GM23338 (cell line): ENCODE measurements at regions not wholly inside any gene's neighbourhood (a gene's known extent, or its start where the extent isn't known, plus 50 kb on each side); places are given as distances from the start of the nearest gene placed in this dataset.
A peak's percentile ranks its signal among the peaks of the same experiment; 100 is the strongest.

Source experiments
- ATAC-seq: fragments of 200-7000 bp; cut with Tn5 transposase; 3 replicates; pipeline ENCODE4 v1.9.1; 2020
- DNase-seq: peaks from one replicate; pipeline ENCODE4 v3.0.0-alpha.2; 2015; ENCODE audit warnings: low spot score
- H2AFZ ChIP-seq: fragments of 200-600 bp; sonication (generic); 2 replicates; pipeline ENCODE4 v1.8.0; 2016; ENCODE audit warnings: antibody characterized with exemption, mild to moderate bottlenecking, moderate library complexity
- H3F3A ChIP-seq: fragments of 200-600 bp; sonication (generic); replicated peaks from 2 replicates; pipeline ENCODE4 v1.8.0; 2017; ENCODE audit warnings: antibody characterized with exemption, mixed run types, low read depth
- H3K27ac ChIP-seq: fragments of 200-600 bp; sonication (generic); 2 replicates; pipeline ENCODE4 v1.6.1; 2016; ENCODE audit warnings: low read depth
- H3K27me3 ChIP-seq: fragments of 200-600 bp; sonication (generic); 2 replicates; pipeline ENCODE4 v1.8.0; 2016; ENCODE audit warnings: mild to moderate bottlenecking, mixed run types, moderate library complexity; ENCODE audit not compliant: insufficient read depth
- H3K36me3 ChIP-seq: fragments of 200-600 bp; sonication (generic); 2 replicates; pipeline ENCODE4 v1.8.0; 2016; ENCODE audit warnings: mild to moderate bottlenecking; ENCODE audit not compliant: insufficient read depth
- H3K4me1 ChIP-seq: fragments of 200-600 bp; sonication (generic); 2 replicates; pipeline ENCODE4 v1.8.0; 2016; ENCODE audit warnings: mild to moderate bottlenecking, moderate library complexity; ENCODE audit not compliant: insufficient read depth
- H3K4me2 ChIP-seq: fragments of 200-600 bp; sonication (generic); 2 replicates; pipeline ENCODE4 v1.7.1; 2017; ENCODE audit warnings: mixed run types
- H3K4me3 ChIP-seq: fragments of 200-600 bp; sonication (generic); 2 replicates; pipeline ENCODE4 v1.6.1; 2016; ENCODE audit warnings: mixed run types
- H3K79me2 ChIP-seq: fragments of 200-600 bp; sonication (generic); replicated peaks from 2 replicates; pipeline ENCODE4 v1.8.0; 2017; ENCODE audit warnings: mild to moderate bottlenecking; ENCODE audit not compliant: insufficient read depth
- H3K9me2 ChIP-seq: fragments of 200-600 bp; sonication (generic); 2 replicates; pipeline ENCODE4 v1.8.0; 2017; ENCODE audit not compliant: insufficient read depth
- H4K20me1 ChIP-seq: fragments of 200-600 bp; sonication (generic); replicated peaks from 2 replicates; pipeline ENCODE4 v1.8.0; 2017; ENCODE audit warnings: mild to moderate bottlenecking; ENCODE audit not compliant: insufficient read depth
- H3K27ac Mint-ChIP-seq: 2 replicates; pipeline ENCODE4 v1.8.0; 2020; ENCODE audit warnings: inconsistent platforms, mild to moderate bottlenecking, moderate library complexity, mixed read lengths
- H3K27me3 Mint-ChIP-seq: 3 replicates; pipeline ENCODE4 v1.8.0; 2022; ENCODE audit warnings: low read depth, mild to moderate bottlenecking, moderate library complexity, mixed read lengths, inconsistent platforms; ENCODE audit not compliant: insufficient read depth, poor library complexity
- H3K36me3 Mint-ChIP-seq: 3 replicates; pipeline ENCODE4 v1.8.0; 2021; ENCODE audit warnings: low read depth, mild to moderate bottlenecking, inconsistent platforms, moderate library complexity, mixed read lengths
- H3K4me1 Mint-ChIP-seq: 3 replicates; pipeline ENCODE4 v1.8.0; 2020; ENCODE audit warnings: mild to moderate bottlenecking, inconsistent platforms, mixed read lengths
- H3K4me3 Mint-ChIP-seq: 3 replicates; pipeline ENCODE4 v1.8.0; 2021; ENCODE audit warnings: moderate library complexity, mild to moderate bottlenecking, inconsistent platforms, mixed read lengths
- H3K9me3 Mint-ChIP-seq: 3 replicates; pipeline ENCODE4 v1.8.0; 2020; ENCODE audit warnings: moderate library complexity, mild to moderate bottlenecking, inconsistent platforms, mixed read lengths
- CREB1 ChIP-seq: fragments of 250-450 bp; sonication (Bioruptor Pico); IDR thresholded peaks from 2 replicates; pipeline ENCODE4 v1.5.0; 2020; ENCODE audit warnings: low read depth, mild to moderate bottlenecking, moderate library complexity
- CTCF ChIP-seq, 2 experiments: fragments of 200-600 bp in 1 of 2; sonication (generic) in 1 of 2; conservative IDR thresholded peaks; 2 replicates each; pipeline versions ENCODE4 v1.5.1 to v1.6.1; 2016 to 2017; ENCODE audit warnings: antibody characterized with exemption in 2 of 2, low read depth in 2 of 2, mild to moderate bottlenecking in 2 of 2, moderate library complexity in 1 of 2
- ETS1 ChIP-seq: IDR thresholded peaks from 2 replicates; pipeline ENCODE4 v1.6.1; 2016; ENCODE audit warnings: antibody characterized with exemption
- JUNB ChIP-seq: IDR thresholded peaks from one replicate; pipeline ENCODE4 v1.6.1; 2016; ENCODE audit warnings: antibody characterized with exemption; ENCODE audit not compliant: unreplicated experiment
- POLR2AphosphoS5 ChIP-seq: IDR thresholded peaks from 2 replicates; pipeline ENCODE4 v1.6.1; 2016; ENCODE audit warnings: antibody characterized with exemption, low read depth
- STAT1 ChIP-seq: IDR thresholded peaks from one replicate; pipeline ENCODE4 v1.6.1; 2016; ENCODE audit warnings: antibody characterized with exemption; ENCODE audit not compliant: unreplicated experiment
- ZNF114 ChIP-seq: fragments of 250-450 bp; sonication (Bioruptor Pico); IDR thresholded peaks from 2 replicates; pipeline ENCODE4 v1.5.0; 2020; ENCODE audit warnings: mild to moderate bottlenecking, moderate library complexity
- ZNF331 ChIP-seq: fragments of 250-450 bp; sonication (Bioruptor Pico); IDR thresholded peaks from 2 replicates; pipeline ENCODE4 v1.5.0; 2020; ENCODE audit warnings: low read depth, mild to moderate bottlenecking, moderate library complexity
- ZNF462 ChIP-seq: fragments of 250-450 bp; sonication (Bioruptor Pico); IDR thresholded peaks from 2 replicates; pipeline ENCODE4 v1.5.0; 2020; ENCODE audit warnings: mild to moderate bottlenecking, moderate library complexity

- H3K9me2 ChIP-seq, result no peaks in the 10 kb centered on the region
- peaks cover 18% of the 10 kb centered on the region for H3F3A ChIP-seq
- H3K36me3 ChIP-seq, result no peaks in the 10 kb centered on the region
- H3K27me3 ChIP-seq, result no peaks in the 10 kb centered on the region; the same call in 1 of the 2 replicates
- TF ChIP-seq ZNF114 (no peak), POLR2AphosphoS5 (peak; percentile 45; the same call in 1 of the 2 replicates), ZNF331 (CRISPR knock-in tag) (no peak)
- H3K9me3 Mint-ChIP-seq, result peaks cover 4% of the 10 kb centered on the region; the same call in 2 of the 3 replicates
- H3K4me1 Mint-ChIP-seq, result peaks cover 62% of the 10 kb centered on the region
- H3K4me1 ChIP-seq, result peaks cover 53% of the 10 kb centered on the region
- H3K79me2 ChIP-seq, result no peaks in the 10 kb centered on the region
- H3K36me3 Mint-ChIP-seq, result peaks cover 3% of the 10 kb centered on the region
- H3K27ac ChIP-seq, result peak overlapping the region; percentile 84
- no peak overlapping the region for H3K4me3 Mint-ChIP-seq
- peak; percentile 55 for ATAC-seq
- no peaks in the 10 kb centered on the region for H4K20me1 ChIP-seq
- peak overlapping the region; percentile 78 for H2AFZ ChIP-seq
- peak overlapping the region; percentile 22; the same call in 1 of the 2 replicates for H3K4me3 ChIP-seq
- no peak overlapping the region; the same call in 1 of the 2 replicates for H3K27ac Mint-ChIP-seq
- H3K27me3 Mint-ChIP-seq, result peaks cover 9% of the 10 kb centered on the region
- peak; percentile 66 for DNase-seq
- peak overlapping the region; percentile 66 for H3K4me2 ChIP-seq
Measured at GRCh38 chr2:128492966-128493811, 174.5 kb upstream of the HS6ST1 start.

GRCh38 chr2:128493880-128494279, 175.2 kb upstream of the HS6ST1 start:
- Histone ChIP-seq H3K4me3 (peak overlapping the region; percentile 22; the same call in 1 of the 2 replicates), H3K36me3 (no peaks in the 10 kb centered on the region), H3K27ac (no peak overlapping the region), H3K4me2 (peak overlapping the region; percentile 66; the same call in 1 of the 2 replicates), H2AFZ (peak overlapping the region; percentile 78), H3K4me1 (peaks cover 46% of the 10 kb centered on the region), H3K9me2 (no peaks in the 10 kb centered on the region), H3K79me2 (no peaks in the 10 kb centered on the region), H3F3A (peaks cover 18% of the 10 kb centered on the region), H4K20me1 (no peaks in the 10 kb centered on the region), H3K27me3 (no peaks in the 10 kb centered on the region; the same call in 1 of the 2 replicates)
- ATAC-seq (no peak), DNase-seq (no peak)
- TF ChIP-seq ZNF114, result no peak
- peak in 1 of 2 experiments; percentile 22; a peak in 2 of 4 replicates for TF ChIP-seq CTCF (conservative IDR thresholded peaks at IDR 0.05; ENCODE audit: low read depth in 2 of 2)
- TF ChIP-seq ZNF462 (CRISPR knock-in tag), result no peak
- TF ChIP-seq ZNF331 (CRISPR knock-in tag), result no peak
- no peak for TF ChIP-seq CREB1 (CRISPR knock-in tag)
- TF ChIP-seq ETS1, result no peak
- no peak for TF ChIP-seq POLR2AphosphoS5
- TF ChIP-seq JUNB, result no peak
- no peak for TF ChIP-seq STAT1
- Mint-ChIP-seq H3K4me3 (no peak overlapping the region), H3K27ac (no peak overlapping the region), H3K9me3 (peaks cover 4% of the 10 kb centered on the region; the same call in 2 of the 3 replicates), H3K4me1 (peaks cover 55% of the 10 kb centered on the region), H3K27me3 (peaks cover 9% of the 10 kb centered on the region), H3K36me3 (peaks cover 3% of the 10 kb centered on the region)
